SK-MEL-5 (cell line): ENCODE measurements at regions not wholly inside any gene's neighbourhood (a gene's known extent, or its start where the extent isn't known, plus 50 kb on each side); places are given as distances from the start of the nearest gene placed in this dataset.
A peak's percentile ranks its signal among the peaks of the same experiment; 100 is the strongest.

Source experiments
- DNase-seq: peaks from one replicate; pipeline ENCODE4 v3.0.0-alpha.2; 2016; ENCODE audit warnings: low read depth, low spot score
- in situ Hi-C: cut with HindIII; loops from 2 replicates; pipeline ENCODE4 v1.10.0; 2016; ENCODE audit warnings: low sequenced_read_pairs, high pct_unique_total_duplicates, low pct_unique_long_range_greater_than_20kb

DNA sequence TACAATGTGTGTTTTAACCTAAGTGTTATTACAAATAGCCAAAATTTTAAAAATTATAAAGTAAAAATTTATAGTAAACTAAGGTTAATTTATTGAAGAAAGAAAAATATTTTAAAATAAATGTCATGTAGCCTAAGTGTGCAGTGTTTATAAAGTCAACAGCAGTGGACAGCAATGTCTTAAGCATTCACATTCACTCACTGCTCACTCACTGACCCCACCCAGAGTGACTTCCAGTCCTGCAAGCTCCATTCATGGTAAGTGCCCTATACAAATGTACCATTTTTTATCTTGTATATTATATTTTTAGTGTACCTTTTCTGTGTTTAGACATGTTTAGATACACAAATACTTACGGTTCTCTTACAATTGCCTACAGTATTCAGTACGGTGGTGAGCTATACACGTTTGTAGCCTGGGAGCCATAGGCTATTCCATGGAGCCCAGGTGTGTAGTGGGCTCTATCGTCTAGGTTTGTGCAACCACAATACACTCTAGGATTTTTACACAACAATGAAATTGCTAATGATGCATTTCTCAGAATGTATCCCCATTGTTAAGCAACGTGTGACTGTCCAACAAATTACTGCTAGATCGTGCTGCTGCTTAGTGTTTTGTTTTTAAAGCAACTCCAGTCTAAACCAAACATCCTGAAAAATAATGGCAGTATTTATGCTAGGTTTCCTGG, 108.9 kb upstream of the NAMPT start:
- no peak for DNase-seq
- in situ Hi-C loops = no loop called here

DNA sequence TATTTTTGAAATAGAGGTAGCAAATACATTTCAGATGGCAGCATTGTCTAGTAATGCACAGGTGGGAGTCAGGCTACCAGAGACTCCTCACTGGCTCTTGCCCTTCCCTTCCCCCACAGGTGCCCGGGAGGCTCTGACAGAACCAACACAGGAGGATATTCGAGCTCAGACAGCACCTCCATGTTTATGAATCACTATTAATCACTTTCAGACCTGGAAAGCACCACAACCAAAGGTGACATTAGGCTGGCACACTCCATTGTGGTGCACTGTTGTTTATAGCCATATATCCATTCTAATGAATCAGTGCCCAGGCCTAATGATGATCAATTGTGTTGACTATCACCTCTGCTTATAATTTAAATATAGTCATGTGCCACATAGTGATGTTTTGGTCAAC, 107.8 kb upstream of the NAMPT start:
- no peak for DNase-seq
- in situ Hi-C loops = no loop called here

DNA sequence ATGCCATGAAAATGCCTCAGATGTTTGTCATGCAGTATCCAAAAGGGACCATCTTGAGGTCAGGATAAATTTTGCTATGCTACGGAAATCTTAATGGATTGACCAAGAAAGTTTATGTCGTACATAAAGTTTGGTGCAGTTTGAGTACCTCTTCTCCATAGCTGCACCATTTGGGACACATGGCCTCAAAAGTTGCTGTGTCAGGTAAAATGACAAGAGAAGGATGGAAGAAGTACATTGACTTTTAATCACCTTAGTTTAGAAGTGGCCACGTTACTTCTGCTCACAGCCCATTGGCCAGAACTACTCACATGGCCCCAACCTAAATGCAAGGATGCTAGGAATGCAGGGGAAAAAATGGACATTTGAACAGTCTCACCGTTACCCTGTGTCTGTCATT, 107.4 kb upstream of the NAMPT start:
- in situ Hi-C loops = no loop called here
- no peak for DNase-seq

DNA sequence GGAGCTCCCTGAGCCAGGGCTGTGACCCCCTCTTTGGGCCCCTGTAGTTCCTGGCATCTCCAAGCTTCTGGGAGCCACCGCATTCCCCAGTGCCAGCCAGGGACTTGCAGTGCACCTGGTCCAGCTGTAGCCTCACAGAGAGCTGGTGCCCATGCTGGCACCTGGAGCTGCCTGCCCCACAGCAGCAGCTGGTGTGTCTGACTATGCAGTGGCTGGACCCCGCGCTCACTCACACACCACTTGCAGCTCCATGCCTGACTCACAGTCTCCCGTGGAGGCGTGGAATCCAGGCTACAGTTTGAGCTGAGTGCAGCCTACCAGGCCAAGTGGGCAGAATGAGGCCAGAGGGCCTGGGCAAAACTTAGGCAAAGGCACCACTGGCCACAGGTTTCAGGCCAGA, 102.2 kb upstream of the NAMPT start:
- in situ Hi-C loops = no loop called here
- DNase-seq = no peak

DNA sequence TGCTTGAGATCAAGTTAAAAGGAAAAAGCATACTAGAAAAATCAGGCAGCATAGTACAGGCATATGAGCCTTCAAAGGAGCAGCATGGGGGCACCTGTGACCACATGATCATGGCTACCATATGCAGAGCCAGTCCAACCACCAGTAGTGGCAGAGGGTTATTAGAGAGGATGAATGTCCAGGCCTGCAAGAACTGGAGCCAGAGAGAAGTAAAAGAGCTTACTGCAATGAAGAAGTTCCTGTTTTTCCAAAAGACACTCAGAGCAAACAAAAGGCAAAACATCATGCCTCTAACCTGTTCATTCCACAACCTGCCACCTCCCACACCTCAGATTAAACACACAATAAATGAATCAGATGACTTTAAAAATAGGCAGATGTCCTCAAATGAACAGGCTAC, 99.6 kb upstream of the NAMPT start:
- in situ Hi-C loops = no loop called here
- DNase-seq = no peak

DNA sequence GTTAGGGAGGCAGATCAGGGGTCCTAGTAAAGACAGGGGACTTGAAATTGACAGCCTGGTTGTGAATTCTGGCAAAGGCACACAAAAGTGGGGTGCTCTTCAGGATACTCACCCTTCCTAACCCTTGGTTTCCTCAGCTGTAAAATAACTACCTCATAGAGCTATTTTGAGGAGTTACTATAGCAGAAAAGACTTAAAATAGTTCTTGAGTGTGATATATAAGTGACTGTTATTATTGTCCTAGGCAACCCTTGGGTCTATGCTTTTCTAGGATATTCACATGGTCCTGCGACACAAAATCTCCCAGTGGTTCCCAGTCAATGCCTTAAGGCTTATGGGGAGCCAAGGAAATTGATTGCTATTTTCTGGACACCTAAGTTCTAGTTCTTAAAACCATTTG, 98.1 kb upstream of the NAMPT start:
- no peak for DNase-seq
- in situ Hi-C loops = no loop called here

DNA sequence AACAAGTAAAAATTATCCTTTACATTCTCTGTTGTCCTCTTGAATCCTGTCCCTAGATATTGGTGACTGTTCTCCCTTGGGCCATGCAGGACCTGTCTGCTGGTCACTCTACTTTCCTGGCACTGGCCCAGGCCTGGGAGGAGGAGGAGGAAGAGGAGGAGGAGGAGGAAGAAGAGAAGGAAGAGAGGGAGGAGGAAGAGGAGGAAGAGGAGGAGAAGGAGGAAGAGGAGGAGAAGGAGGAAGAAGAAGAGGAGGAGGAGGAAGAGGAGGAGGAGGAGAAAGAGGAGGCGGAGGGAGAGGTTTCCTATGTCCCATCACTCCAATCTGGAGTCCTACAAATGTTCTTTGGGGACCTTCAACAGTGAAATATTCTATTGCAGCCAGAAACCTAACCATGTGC, 97.3 kb upstream of the NAMPT start:
- in situ Hi-C loops = no loop called here
- DNase-seq = no peak

DNA sequence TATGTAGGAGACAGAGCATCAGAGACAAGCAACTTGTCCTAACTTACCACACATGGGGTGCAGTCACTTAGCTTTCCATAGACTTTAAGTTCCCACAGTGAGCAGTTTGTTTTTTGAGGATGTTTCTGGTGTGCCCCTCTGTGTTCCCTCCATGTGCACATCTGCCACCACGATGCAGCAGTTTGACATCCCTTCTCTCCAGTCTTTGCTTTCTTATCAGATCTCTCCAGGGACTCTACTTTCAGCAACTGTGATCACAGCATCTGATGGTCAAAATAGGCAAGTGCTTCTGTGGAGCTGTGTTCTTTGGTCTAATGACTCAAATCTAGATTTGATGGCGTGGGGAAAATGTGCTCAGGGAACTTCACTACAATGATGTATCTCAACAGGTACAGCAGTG, 96.5 kb upstream of the NAMPT start:
- no peak for DNase-seq
- in situ Hi-C loops = no loop called here

DNA sequence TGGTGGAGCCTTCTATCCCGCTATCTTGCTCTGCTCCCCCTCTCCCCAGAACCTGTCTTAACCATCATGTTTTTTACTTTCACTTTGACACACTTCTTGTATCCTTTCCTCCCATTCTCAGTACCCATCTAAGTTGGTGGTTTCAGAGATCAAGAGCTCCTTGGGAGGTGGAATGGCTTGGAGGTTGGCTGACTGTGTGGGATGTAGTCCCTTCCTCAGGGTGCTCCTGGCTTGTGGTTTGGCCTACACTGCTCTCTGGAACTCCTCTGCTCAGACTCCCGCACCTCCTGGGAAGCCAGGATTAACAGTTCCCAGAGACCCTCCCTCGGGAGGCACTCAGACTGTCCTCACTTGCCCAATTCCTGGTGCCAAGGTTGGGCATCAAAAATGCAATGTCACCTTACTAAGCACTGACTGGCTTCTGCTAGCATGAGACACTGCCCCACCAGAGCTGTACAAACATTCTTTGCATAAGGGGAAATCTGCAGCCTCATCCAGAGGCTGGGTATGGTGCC, 93.1 kb upstream of the NAMPT start:
- no peak for DNase-seq
- in situ Hi-C loops = no loop called here

DNA sequence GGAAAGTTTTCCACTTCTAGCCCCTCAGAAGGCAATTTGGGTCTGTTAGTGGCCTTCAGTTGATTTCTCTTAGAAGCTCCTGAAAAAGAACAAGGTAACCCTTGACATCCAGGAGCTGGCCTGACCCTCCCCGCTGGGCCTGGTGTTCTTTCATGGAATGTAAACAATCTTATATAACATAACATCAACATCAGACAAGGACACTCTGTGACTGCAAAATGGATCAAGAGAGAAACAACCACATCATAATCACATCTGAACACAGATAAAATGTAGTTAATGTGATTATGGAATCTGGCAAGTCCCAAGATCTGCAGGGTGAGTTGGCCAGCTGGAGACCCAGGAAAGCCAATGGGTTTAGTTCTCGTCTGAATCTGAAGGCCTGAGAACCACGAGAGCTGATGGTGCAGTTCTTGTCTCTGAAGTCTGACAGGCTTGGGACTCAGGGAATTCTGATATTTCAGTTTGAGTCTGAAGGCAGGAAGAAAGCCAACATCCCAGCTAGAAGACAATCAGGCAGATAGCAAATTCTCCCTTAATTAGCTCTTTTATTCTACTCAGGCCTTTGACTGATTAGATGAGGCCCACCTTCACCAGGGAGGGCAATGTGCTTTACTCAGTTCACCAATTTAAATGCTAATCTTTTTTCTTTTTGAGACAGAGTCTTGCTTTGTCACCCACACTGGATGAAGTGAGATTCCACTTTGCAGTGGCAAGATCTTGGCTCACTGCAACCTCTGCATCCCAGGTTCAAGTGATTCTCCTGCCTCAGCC, 91.4 kb upstream of the NAMPT start:
- DNase-seq = no peak
- in situ Hi-C loops = no loop called here

DNA sequence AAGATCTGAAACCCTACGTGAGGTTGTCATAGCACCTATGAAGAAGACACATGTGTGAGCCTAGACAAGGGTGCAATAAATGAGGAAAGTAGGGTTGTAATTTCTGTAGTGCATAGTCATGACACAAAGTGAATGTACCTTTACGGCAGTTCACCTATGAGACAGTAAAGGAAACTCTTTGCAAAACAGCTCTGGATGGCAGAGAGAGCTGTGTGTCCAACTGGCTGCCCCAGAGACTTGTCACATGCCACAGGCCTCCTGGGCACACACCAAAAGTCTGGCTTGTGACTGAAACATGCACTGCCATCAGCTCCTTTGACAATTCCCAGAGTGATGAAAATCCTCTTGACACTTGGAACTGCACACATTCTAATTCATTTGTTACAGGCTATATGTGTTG, 90.7 kb upstream of the NAMPT start:
- in situ Hi-C loops = no loop called here
- DNase-seq = no peak

DNA sequence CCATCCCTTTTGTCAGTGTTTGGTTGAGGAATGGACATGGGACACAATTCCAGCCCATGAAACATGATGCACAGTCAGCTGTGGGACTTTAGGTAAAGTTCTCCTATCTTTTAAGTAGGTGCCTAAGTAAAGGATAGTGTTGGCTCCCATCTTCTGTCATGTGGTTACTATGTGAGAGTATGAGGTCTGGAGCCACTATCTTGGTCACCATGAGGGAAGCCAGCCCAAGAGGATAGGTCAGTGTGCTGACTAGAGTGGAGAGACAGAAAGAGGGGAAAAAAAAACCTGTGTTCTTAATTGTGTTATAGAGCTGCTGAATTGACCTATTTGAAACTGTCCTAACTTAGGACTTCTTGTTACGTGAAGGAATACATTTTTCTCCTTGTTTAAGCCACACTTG, 89.7 kb upstream of the NAMPT start:
- in situ Hi-C loops = no loop called here
- no peak for DNase-seq

DNA sequence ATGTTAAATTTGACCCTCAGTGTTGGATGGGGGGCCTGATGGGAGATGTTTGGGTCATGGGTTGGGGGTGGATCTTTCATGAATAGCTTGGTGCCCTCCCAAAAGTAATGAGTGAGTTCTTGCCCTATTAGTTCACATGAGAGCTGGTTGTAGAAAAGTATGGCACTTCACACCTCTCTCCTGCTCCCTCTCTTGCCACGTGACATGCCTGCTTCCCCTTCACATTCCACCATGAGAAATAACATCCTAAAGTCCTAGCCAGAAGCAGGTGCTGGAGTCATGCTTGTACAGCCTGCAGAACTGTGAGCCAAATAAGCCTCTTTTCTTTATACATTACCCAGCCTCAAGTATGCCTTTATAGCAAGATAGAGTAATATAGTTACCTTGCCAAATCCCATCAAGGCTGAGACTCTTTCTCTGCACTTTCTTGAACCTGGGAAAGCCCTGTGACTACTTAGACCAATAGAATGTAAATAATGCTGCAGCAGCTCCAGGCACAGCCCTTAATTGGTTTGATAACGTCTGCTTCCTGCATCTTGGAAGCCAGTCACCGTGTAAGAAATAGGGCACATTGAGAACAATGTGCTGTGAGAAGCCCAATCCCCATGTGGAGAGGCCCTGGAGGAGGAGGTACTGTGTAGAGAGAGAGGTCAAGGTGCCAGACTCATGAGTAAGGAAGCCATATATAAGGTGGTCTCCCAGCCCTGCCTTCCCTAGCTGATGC, 88.0 kb upstream of the NAMPT start:
- no peak for DNase-seq
- in situ Hi-C loops = no loop called here

DNA sequence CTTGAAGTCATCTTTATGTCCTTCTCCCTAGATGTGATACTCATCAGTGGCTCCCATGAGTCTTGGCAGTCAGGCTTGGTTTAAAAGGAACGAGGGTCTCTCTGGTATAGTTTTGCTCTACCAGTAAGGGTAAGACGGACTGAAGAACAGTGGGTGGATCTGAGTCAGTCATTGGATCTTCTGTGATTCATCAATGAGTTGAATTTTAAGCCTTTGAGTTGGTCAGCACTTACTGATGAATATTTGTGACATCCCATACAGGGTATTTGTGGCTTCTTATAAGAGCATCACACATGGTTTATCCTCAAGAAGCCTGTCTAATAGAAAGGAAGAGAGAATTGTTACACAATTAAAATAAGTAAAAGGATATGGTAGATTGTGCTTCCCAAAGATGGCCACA, 87.3 kb upstream of the NAMPT start:
- no peak for DNase-seq
- in situ Hi-C loops = no loop called here

DNA sequence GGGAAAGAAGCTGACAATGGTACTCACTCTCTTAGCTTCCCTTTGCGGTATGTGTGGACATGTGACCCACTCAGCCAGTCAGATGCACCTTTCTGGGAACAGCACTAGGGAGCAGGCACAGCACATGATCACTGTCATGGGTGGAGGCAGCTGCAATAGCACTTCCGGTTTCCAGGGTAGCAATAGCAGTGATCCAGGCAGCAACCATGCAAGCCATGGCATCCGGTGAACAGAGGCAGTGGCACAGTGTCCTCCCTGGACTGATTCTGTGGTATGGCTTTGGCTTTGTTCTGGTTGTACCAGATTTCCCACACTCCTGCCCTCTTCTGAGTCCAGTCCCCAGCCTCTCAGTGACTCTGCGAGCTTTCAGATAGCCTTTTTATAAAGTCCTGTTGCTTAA, 86.8 kb upstream of the NAMPT start:
- in situ Hi-C loops = no loop called here
- peak; percentile 65 for DNase-seq

DNA sequence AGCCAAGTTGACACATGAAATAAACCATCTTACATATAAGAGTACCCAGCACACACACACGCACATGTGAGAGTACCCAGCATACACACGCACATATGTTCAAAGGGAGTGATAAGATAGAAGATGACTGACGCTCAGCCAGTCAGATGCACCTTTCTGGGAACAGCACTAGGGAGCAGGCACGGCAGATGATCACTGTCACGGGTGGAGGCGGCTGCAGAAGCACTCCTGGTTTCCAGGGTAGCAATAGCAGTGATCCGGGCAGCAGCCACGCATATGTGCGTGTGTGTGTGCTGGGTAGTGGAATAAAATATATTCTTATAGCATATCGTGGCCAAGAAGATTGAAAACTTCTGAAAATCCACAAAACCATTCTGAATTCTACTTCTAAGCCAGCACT, 85.8 kb upstream of the NAMPT start:
- in situ Hi-C loops = no loop called here
- no peak for DNase-seq

DNA sequence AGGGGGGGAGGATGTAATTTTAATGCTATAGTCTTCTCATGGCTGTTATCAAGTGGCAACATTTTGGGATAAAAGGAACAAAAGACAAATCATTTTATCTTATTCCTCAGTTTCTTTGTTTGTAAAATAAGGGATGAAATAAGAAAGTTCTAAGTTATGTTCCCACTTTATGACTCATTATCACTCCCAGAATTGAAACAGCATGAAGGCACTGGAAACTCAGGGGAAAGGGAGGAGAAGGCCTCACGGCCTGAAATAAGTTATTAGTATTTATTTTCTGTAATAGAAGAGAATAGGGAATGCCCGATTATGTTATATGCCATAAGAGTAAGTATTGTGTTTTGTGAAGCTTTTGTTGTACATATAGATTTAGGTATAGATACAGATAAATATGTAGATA, 85.0 kb upstream of the NAMPT start:
- DNase-seq = no peak
- in situ Hi-C loops = no loop called here

DNA sequence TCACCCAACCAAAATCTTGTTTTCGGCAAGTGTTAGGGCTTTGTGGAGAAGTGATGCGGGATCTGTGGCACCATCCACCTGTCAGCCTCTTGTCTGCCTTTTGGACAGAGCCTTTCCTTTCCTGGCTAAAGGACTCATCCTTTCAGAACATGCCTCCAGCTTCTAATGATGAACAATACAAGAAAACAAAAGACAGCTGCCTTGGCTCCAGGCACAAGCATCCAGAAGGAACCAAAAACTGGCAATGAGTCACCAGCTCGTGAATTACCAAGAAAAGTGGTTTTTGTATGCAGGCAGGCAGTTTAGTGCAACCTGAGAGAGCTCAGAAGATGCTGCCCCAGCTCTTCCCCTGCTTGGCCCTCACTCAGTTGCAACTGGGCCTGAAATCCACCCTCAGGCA, 84.6 kb upstream of the NAMPT start:
- in situ Hi-C loops = no loop called here
- no peak for DNase-seq

DNA sequence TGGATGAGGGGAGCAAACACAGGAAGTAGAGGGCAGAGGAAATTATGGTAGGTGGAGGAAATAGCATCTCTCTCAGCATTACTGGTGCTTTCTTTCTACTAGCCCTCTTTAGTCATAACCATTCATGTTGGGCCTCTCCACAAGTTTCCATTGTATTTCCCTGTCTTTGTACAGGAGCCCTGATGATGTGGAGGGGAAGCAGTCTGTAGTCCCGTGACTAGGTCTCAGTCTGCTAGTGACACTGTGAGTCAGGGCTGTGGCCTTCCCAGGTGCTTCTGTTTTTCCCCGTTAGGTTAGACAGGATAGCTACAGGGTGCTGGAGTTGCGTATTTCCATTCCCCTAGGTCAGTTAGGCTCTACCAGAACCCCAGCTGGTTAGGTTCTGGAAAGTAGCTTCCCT, 82.9 kb upstream of the NAMPT start:
- in situ Hi-C loops = no loop called here
- no peak for DNase-seq
